GM10266 (cell line): ENCODE measurements at regions not wholly inside any gene's neighbourhood (a gene's known extent, or its start where the extent isn't known, plus 50 kb on each side); places are given as distances from the start of the nearest gene placed in this dataset.

ENCODE experiments used
- DNase-seq: peaks from one replicate; pipeline ENCODE4 v3.0.0; 2012; ENCODE audit errors: extremely low spot score
- TF ChIP-seq, protein P1 (sequence below): IDR thresholded peaks from 2 replicates; pipeline ENCODE4 v1.5.1; 2012; ENCODE audit warnings: mild to moderate bottlenecking, low read depth; ENCODE audit not compliant: control insufficient read depth, insufficient read depth; ENCODE audit errors: missing control alignments

DNA sequence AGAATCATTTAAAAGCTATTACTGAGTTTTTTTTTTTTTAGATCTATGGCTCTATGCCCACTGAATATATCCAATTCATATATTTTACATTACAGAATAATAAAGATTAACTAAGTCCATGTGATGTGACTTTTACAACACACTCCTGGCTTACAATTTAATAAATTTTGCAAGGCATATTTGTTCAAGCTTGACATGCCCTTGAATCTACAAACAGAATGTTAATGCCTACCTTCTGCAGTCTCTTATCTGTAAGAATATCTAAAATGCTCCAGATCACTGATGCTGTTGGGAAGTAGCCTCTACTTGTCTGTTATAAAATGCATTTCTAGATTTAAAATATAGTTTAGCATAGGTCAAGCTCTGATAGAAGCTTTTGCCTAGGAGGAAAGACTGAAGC, 100.7 kb upstream of the RASGEF1B start:
- DNase-seq = no peak
- TF ChIP-seq, protein P1, sequence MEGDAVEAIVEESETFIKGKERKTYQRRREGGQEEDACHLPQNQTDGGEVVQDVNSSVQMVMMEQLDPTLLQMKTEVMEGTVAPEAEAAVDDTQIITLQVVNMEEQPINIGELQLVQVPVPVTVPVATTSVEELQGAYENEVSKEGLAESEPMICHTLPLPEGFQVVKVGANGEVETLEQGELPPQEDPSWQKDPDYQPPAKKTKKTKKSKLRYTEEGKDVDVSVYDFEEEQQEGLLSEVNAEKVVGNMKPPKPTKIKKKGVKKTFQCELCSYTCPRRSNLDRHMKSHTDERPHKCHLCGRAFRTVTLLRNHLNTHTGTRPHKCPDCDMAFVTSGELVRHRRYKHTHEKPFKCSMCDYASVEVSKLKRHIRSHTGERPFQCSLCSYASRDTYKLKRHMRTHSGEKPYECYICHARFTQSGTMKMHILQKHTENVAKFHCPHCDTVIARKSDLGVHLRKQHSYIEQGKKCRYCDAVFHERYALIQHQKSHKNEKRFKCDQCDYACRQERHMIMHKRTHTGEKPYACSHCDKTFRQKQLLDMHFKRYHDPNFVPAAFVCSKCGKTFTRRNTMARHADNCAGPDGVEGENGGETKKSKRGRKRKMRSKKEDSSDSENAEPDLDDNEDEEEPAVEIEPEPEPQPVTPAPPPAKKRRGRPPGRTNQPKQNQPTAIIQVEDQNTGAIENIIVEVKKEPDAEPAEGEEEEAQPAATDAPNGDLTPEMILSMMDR = no peak

GRCh38 chr4:81571105-81571504, 99.4 kb upstream of the RASGEF1B start:
- TF ChIP-seq, protein P1 = no peak
- no peak for DNase-seq

DNA sequence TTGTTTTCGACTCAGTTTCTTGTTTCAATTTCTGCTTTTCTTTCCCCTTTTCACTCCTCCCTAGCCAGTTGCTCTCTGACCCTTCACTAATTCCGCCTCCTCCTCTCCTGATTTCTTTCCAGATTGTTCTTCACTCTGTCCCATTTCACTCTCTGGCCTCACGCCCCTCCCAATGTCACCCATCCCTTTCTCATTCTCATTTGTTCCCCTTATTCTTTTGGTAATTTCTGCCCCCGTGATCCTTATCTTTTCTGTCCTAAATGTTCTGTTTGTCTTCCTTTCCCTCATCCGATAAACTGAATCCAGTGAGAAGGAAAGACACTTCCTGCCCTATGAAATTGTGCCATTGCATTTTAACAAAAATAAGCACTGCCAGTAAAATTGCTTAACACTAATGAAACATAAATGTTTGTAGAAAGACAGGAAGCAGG, 94.5 kb upstream of the RASGEF1B start:
- TF ChIP-seq, protein P1 = no peak
- DNase-seq = no peak

GRCh38 chr4:81565142-81565870, 93.6 kb upstream of the RASGEF1B start:
- no peak for DNase-seq
- TF ChIP-seq, protein P1 = no peak

GRCh38 chr4:81564025-81564424, 92.3 kb upstream of the RASGEF1B start:
- DNase-seq = no peak
- TF ChIP-seq, protein P1 = no peak

GRCh38 chr4:81562093-81562492, 90.4 kb upstream of the RASGEF1B start:
- TF ChIP-seq, protein P1 = no peak
- DNase-seq = no peak

DNA sequence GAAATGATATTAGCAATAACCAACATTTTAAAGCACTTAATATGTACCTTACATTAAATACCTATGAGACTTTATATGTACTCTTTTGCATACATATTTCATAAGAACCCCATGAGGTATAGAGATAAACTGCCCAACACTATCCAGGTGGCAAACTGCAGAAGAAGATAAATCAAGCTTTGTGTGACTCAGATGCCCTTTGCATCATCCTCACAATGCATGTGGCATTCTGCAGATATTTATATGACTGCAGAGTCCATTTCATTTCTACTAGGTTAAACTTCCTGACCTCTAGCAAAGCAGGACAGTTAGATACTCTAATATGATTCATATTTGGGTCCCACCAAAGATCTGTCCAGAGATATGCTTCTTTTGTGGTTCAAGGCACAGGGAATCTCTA, 85.6 kb upstream of the RASGEF1B start:
- DNase-seq = no peak
- TF ChIP-seq, protein P1 = no peak
